Ovary (tissue), 3 donors: ENCODE measurements at regions not wholly inside any gene's neighbourhood (a gene's known extent, or its start where the extent isn't known, plus 50 kb on each side); places are given as distances from the start of the nearest gene placed in this dataset.

ENCODE experiments used
- POLR2A ChIP-seq: fragments of 450-650 bp; IDR thresholded peaks from one replicate; pipeline ENCODE4 v1.6.1; 2017; ENCODE audit warnings: antibody characterized with exemption, mild to moderate bottlenecking, moderate library complexity
- TF ChIP-seq, protein P1 (sequence below), 3 donors: fragments of 450-650 bp in 2 of 3; fragments of 200-600 bp in 1 of 3; IDR thresholded peaks; one replicate each; pipeline versions ENCODE4 v1.5.1 to v1.8.0; 2016 to 2022; ENCODE audit warnings: antibody characterized with exemption in 3 of 3, mild to moderate bottlenecking in 1 of 3
- donor health status: DM: no; HTN: no; CAD: no.

DNA sequence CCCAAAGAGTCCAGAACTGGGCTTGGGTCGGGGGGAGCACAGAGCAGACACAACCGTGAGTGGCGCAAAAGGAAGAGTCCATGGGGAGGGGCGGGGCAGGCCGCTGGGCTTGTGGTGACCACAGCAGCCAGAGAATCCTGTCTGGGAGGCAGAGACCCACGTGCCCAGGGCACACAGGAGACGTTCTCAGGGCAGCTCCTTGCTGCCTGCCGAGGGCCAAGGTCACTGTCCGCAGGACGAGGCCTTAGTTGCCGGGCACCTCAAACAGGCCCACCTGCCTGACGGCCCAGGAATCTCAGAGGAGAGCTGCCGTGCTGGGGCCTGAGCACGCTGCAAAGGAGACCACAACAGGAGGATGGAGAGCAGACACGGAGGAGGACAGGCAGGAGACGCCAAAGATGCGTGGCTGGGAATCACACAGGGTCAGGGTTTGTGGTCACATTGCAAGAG lies 87.8 kb downstream of the MYEOV start:
- TF ChIP-seq POLR2A: no peak
- TF ChIP-seq, protein P1, sequence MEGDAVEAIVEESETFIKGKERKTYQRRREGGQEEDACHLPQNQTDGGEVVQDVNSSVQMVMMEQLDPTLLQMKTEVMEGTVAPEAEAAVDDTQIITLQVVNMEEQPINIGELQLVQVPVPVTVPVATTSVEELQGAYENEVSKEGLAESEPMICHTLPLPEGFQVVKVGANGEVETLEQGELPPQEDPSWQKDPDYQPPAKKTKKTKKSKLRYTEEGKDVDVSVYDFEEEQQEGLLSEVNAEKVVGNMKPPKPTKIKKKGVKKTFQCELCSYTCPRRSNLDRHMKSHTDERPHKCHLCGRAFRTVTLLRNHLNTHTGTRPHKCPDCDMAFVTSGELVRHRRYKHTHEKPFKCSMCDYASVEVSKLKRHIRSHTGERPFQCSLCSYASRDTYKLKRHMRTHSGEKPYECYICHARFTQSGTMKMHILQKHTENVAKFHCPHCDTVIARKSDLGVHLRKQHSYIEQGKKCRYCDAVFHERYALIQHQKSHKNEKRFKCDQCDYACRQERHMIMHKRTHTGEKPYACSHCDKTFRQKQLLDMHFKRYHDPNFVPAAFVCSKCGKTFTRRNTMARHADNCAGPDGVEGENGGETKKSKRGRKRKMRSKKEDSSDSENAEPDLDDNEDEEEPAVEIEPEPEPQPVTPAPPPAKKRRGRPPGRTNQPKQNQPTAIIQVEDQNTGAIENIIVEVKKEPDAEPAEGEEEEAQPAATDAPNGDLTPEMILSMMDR (IDR thresholded peaks at IDR 0.05): no peak
